ENCODE measurements at regions not wholly inside any gene's neighbourhood (a gene's known extent, or its start where the extent isn't known, plus 50 kb on each side); places are given as distances from the start of the nearest gene placed in this dataset.

GRCh38 chr13:40376867-40377535 lies 289.4 kb downstream of the FOXO1 start:
- TF ChIP-seq CTCF (conservative IDR thresholded peaks at IDR 0.05; ENCODE audit: low read length) (no peak), EZH2phosphoT487 (IDR thresholded peaks at IDR 0.05; ENCODE audit: borderline replicate concordance, low read depth, low read length) (no peak)
